H1 (cell line): ENCODE measurements at regions not wholly inside any gene's neighbourhood (a gene's known extent, or its start where the extent isn't known, plus 50 kb on each side); places are given as distances from the start of the nearest gene placed in this dataset.
A peak's percentile ranks its signal among the peaks of the same experiment; 100 is the strongest.

Experiments
- CTCF ChIA-PET: fragments of 300-600 bp; sonication (Branson Sonifier 250); formaldehyde crosslinking; loops from one replicate; lab custom pipeline; 2021; ENCODE audit not compliant: partially characterized antibody; lab: Charles Lee
- POLR2A ChIA-PET: fragments of 300-600 bp; sonication (Branson Sonifier 250); formaldehyde crosslinking; loops from one replicate; lab custom pipeline; 2021; ENCODE audit warnings: inconsistent platforms; ENCODE audit not compliant: partially characterized antibody; lab: Charles Lee
- DNase-seq, 2 experiments: peaks; one replicate each; pipeline versions ENCODE4 v3.0.0 to v3.0.0-alpha.2; 2010 to 2022; ENCODE audit warnings: low spot score in 2 of 2, low read depth in 1 of 2, mixed read lengths in 1 of 2
- FAIRE-seq: peaks from 2 replicates; lab custom pipeline; 2011; peaks lifted over from hg19 to GRCh38; lab: Jason Lieb, UNC
- H2AFZ ChIP-seq: 2 replicates; pipeline ENCODE4 v1.8.1; 2012; ENCODE audit warnings: low read length, inconsistent platforms
- H2AK5ac ChIP-seq: 2 replicates; pipeline ENCODE4 v1.6.1; 2013; ENCODE audit warnings: low read depth, low read length
- H2BK120ac ChIP-seq: replicated peaks from 2 replicates; pipeline ENCODE3; 2013; ENCODE audit warnings: low read depth, low read length, inconsistent platforms
- H2BK12ac ChIP-seq: 2 replicates; pipeline ENCODE4 v1.6.1; 2013; ENCODE audit warnings: low read depth, low read length
- H2BK15ac ChIP-seq: 2 replicates; pipeline ENCODE4 v1.6.1; 2013; ENCODE audit warnings: low read length
- H2BK20ac ChIP-seq: 2 replicates; pipeline ENCODE4 v1.6.1; 2013; ENCODE audit warnings: low read length
- H2BK5ac ChIP-seq: 2 replicates; pipeline ENCODE4 v1.6.1; 2013; ENCODE audit warnings: low read depth, low read length
- H3K14ac ChIP-seq: 2 replicates; pipeline ENCODE4 v1.6.1; 2013; ENCODE audit warnings: inconsistent platforms; ENCODE audit not compliant: insufficient read length
- H3K18ac ChIP-seq: 2 replicates; pipeline ENCODE4 v1.6.1; 2013; ENCODE audit warnings: low read length; ENCODE audit errors: extremely low read depth
- H3K23ac ChIP-seq: 2 replicates; pipeline ENCODE4 v1.6.1; 2013; ENCODE audit warnings: inconsistent platforms; ENCODE audit not compliant: insufficient read length
- H3K23me2 ChIP-seq: 2 replicates; pipeline ENCODE4 v1.6.1; 2013; ENCODE audit warnings: low read depth, low read length
- H3K27ac ChIP-seq: 2 replicates; pipeline ENCODE4 v1.6.1; 2011; ENCODE audit warnings: low read depth, low read length, inconsistent platforms
- H3K27me3 ChIP-seq, 4 experiments: replicated peaks in 1 of 4; 1 replicate in 1 of 4; 2 replicates in 3 of 4; pipeline versions ENCODE4 v1.6.1 to v1.8.1; 2011 to 2013; ENCODE audit warnings: low read length in 3 of 4, mild to moderate bottlenecking in 3 of 4, inconsistent platforms in 2 of 4, mixed read lengths in 2 of 4, moderate library complexity in 1 of 4; ENCODE audit not compliant: control insufficient read depth in 3 of 4, insufficient read depth in 3 of 4; ENCODE audit errors: extremely low read depth in 1 of 4
- H3K36me3 ChIP-seq, 4 experiments: 2 replicates each; pipeline versions ENCODE4 v1.6.1 to v1.8.1; 2011 to 2013; ENCODE audit warnings: mild to moderate bottlenecking in 4 of 4, low read length in 3 of 4, moderate library complexity in 2 of 4, control low read depth in 1 of 4, inconsistent platforms in 1 of 4; ENCODE audit not compliant: insufficient read depth in 4 of 4, control insufficient read depth in 2 of 4
- H3K4ac ChIP-seq: replicated peaks from 2 replicates; pipeline ENCODE3; 2013; ENCODE audit warnings: low read length, low read depth, mixed read lengths, inconsistent platforms; ENCODE audit not compliant: insufficient read length
- H3K4me1 ChIP-seq, 4 experiments: replicated peaks in 1 of 4; 1 replicate in 1 of 4; 2 replicates in 3 of 4; pipeline versions ENCODE4 v1.6.1 to v1.8.1; 2011 to 2013; ENCODE audit warnings: low read length in 3 of 4, inconsistent platforms in 2 of 4, mixed read lengths in 1 of 4; ENCODE audit not compliant: insufficient read depth in 4 of 4, control insufficient read depth in 3 of 4
- H3K4me2 ChIP-seq, 2 experiments: 2 replicates each; pipeline versions ENCODE4 v1.6.1 to v1.8.1; 2011 to 2013; ENCODE audit warnings: low read depth in 2 of 2, low read length in 2 of 2, control low read depth in 1 of 2, inconsistent platforms in 1 of 2, mild to moderate bottlenecking in 1 of 2; ENCODE audit not compliant: insufficient read depth in 1 of 2
- H3K4me3 ChIP-seq, 4 experiments: fragments of 200-600, 300-600 bp in 1 of 4; sonication (generic), shearing (Covaris generic), sonication (Bioruptor Twin) in 1 of 4; 2 replicates each; pipeline versions ENCODE4 v1.5.1 to v1.8.1; 2011 to 2016; ENCODE audit warnings: low read length in 4 of 4, low read depth in 3 of 4, control low read depth in 2 of 4, inconsistent platforms in 2 of 4, mild to moderate bottlenecking in 2 of 4, mixed read lengths in 1 of 4, moderate library complexity in 1 of 4; ENCODE audit not compliant: insufficient read depth in 2 of 4; ENCODE audit errors: extremely low read depth in 1 of 4
- H3K56ac ChIP-seq: replicated peaks from 2 replicates; pipeline ENCODE3; 2013; ENCODE audit warnings: low read depth, mild to moderate bottlenecking, mixed read lengths, low read length, inconsistent platforms; ENCODE audit not compliant: insufficient read length
- H3K79me1 ChIP-seq: 2 replicates; pipeline ENCODE4 v1.6.1; 2013; ENCODE audit warnings: low read depth, low read length, control low read depth
- H3K79me2 ChIP-seq, 2 experiments: 2 replicates each; pipeline versions ENCODE4 v1.6.1 to v1.8.1; 2012 to 2013; ENCODE audit warnings: low read length in 2 of 2, mild to moderate bottlenecking in 2 of 2, inconsistent platforms in 1 of 2; ENCODE audit not compliant: insufficient read depth in 2 of 2, control insufficient read depth in 1 of 2
- H3K9ac ChIP-seq, 4 experiments: replicated peaks in 1 of 4; 1 replicate in 1 of 4; 2 replicates in 3 of 4; pipeline versions ENCODE4 v1.6.1 to v1.8.1; 2011 to 2013; ENCODE audit warnings: low read depth in 3 of 4, low read length in 3 of 4, control low read depth in 2 of 4, mild to moderate bottlenecking in 2 of 4, moderate library complexity in 2 of 4, inconsistent platforms in 1 of 4; ENCODE audit errors: extremely low read depth in 1 of 4
- H3K9me3 ChIP-seq, 2 experiments: 2 replicates each; pipeline versions ENCODE4 v1.6.1 to v1.8.1; 2012 to 2013; ENCODE audit warnings: mild to moderate bottlenecking in 2 of 2, moderate library complexity in 2 of 2, control low read depth in 1 of 2, inconsistent platforms in 1 of 2, low read depth in 1 of 2, low read length in 1 of 2, mixed read lengths in 1 of 2; ENCODE audit not compliant: insufficient read depth in 2 of 2
- H4K20me1 ChIP-seq, 2 experiments: replicated peaks in 1 of 2; 2 replicates each; pipeline versions ENCODE3 to v1.8.1; 2011 to 2013; ENCODE audit warnings: inconsistent platforms in 2 of 2, low read length in 2 of 2, mild to moderate bottlenecking in 1 of 2; ENCODE audit not compliant: insufficient read depth in 2 of 2, control insufficient read depth in 1 of 2
- H4K5ac ChIP-seq: 2 replicates; pipeline ENCODE4 v1.6.1; 2013; ENCODE audit warnings: low read length, low read depth, mixed read lengths, inconsistent platforms; ENCODE audit not compliant: insufficient read length
- H4K8ac ChIP-seq: 2 replicates; pipeline ENCODE4 v1.8.0; 2013; ENCODE audit warnings: mild to moderate bottlenecking, moderate library complexity, low read length, inconsistent platforms; ENCODE audit not compliant: insufficient read depth; ENCODE audit errors: extremely low read depth
- H4K91ac ChIP-seq: replicated peaks from 2 replicates; pipeline ENCODE3; 2013; ENCODE audit warnings: low read length, mixed read lengths, inconsistent platforms; ENCODE audit not compliant: insufficient read length
- CBX8 ChIP-seq: fragments of 300-800, 300-1000 bp; sonication (generic); IDR thresholded peaks from 2 replicates; pipeline ENCODE4 v1.7.1; 2016; ENCODE audit warnings: low read depth, low read length, borderline replicate concordance
- GTF2F1 ChIP-seq: IDR thresholded peaks from 2 replicates; pipeline ENCODE4 v1.6.1; 2012; ENCODE audit warnings: low read depth, low read length, improper control_type of control experiment, borderline replicate concordance
- HDAC2 ChIP-seq, 2 experiments: fragments of 300-600 bp in 1 of 2; sonication (generic) in 1 of 2; IDR thresholded peaks; 2 replicates each; pipeline ENCODE4 v1.6.1; 2011 to 2012; ENCODE audit warnings: low read depth in 2 of 2, low read length in 2 of 2, mild to moderate bottlenecking in 2 of 2, moderate library complexity in 2 of 2, borderline replicate concordance in 1 of 2, inconsistent platforms in 1 of 2
- MAFK ChIP-seq: IDR thresholded peaks from 2 replicates; pipeline ENCODE4 v1.6.1; 2012; ENCODE audit warnings: low read depth, mild to moderate bottlenecking, improper control_type of control experiment, low read length
- NRF1 ChIP-seq: IDR thresholded peaks from 2 replicates; pipeline ENCODE4 v1.6.1; 2011; ENCODE audit warnings: mild to moderate bottlenecking, low read depth, low read length, improper control_type of control experiment
- POLR2AphosphoS5 ChIP-seq: IDR thresholded peaks from 2 replicates; pipeline ENCODE4 v1.6.1; 2011; ENCODE audit warnings: low read depth, low read length
- POU5F1 ChIP-seq: IDR thresholded peaks from 2 replicates; pipeline ENCODE4 v1.6.1; 2011; ENCODE audit warnings: low read depth, mild to moderate bottlenecking, low read length, moderate library complexity
- RFX5 ChIP-seq: IDR thresholded peaks from 2 replicates; pipeline ENCODE4 v1.6.1; 2011; ENCODE audit warnings: low read depth, low read length, improper control_type of control experiment, borderline replicate concordance
- SAP30 ChIP-seq: fragments of 300-600 bp; sonication (generic); IDR thresholded peaks from 2 replicates; pipeline ENCODE4 v1.7.1; 2012; ENCODE audit warnings: low read length, moderate library complexity, mild to moderate bottlenecking, inconsistent platforms; ENCODE audit not compliant: insufficient read depth, insufficient replicate concordance
- SIN3A ChIP-seq, 2 experiments: IDR thresholded peaks in 1 of 2; conservative IDR thresholded peaks in 1 of 2; 2 replicates each; pipeline ENCODE4 v1.6.1; 2011 to 2012; ENCODE audit warnings: low read length in 2 of 2, improper control_type of control experiment in 1 of 2, low read depth in 1 of 2, mild to moderate bottlenecking in 1 of 2
- SIRT6 ChIP-seq: IDR thresholded peaks from one replicate; pipeline ENCODE4 v1.7.1; 2012; ENCODE audit warnings: low read length, inconsistent platforms
- SRF ChIP-seq: IDR thresholded peaks from 2 replicates; pipeline ENCODE4 v1.6.1; 2011; ENCODE audit warnings: mild to moderate bottlenecking, low read depth, low read length, moderate library complexity
- TAF7 ChIP-seq: optimal IDR thresholded peaks from 2 replicates; pipeline ENCODE3; 2011; ENCODE audit warnings: low read depth, mild to moderate bottlenecking, inconsistent platforms, low read length, moderate library complexity, borderline replicate concordance
- TCF12 ChIP-seq: IDR thresholded peaks from 2 replicates; pipeline ENCODE4 v1.6.1; 2011; ENCODE audit warnings: low read depth, mild to moderate bottlenecking, low read length
- WGBS, 2 experiments: shearing (Covaris generic) in 1 of 2; methylation state at CpG; one replicate each; pipeline versions ENCODE4 v1.1.6 to v1.1.7; 2013 to 2015; ENCODE audit warnings: low lambda C conversion rate in 2 of 2, mixed read lengths in 2 of 2, inconsistent platforms in 1 of 2, low coverage in 1 of 2, missing lambda C conversion rate in 1 of 2; ENCODE audit not compliant: insufficient replicate concordance in 2 of 2, insufficient coverage in 1 of 2, insufficient read length in 1 of 2; ENCODE audit errors: extremely low coverage in 1 of 2, missing lambda C conversion rate in 1 of 2; 5-methylcytosine and 5-hydroxymethylcytosine counted together

- no peaks in the 10 kb centered on the region for H3K36me3 ChIP-seq
- no peaks in the 10 kb centered on the region for H3K79me1 ChIP-seq
- POLR2A ChIA-PET, result interaction anchor here (0.5 to 0.7 kb wide), 2 partner anchors 69 to 1165 kb away, joined by 3 read pairs; no protein-coding TSS in a partner anchor
- no peak overlapping the region for H2BK12ac ChIP-seq
- H4K8ac ChIP-seq, result no peak overlapping the region
- H3K4me1 ChIP-seq, result peaks cover 0 to 12% (median 2%) of the 10 kb centered on the region in 4 experiments; a peak in 3 of 7 replicates
- H3K14ac ChIP-seq, result no peak overlapping the region
- H4K5ac ChIP-seq, result no peak overlapping the region
- 96% methylated on average over 4 of the region's 4 CpGs; no CpG with 5 or more reads in 1 of the 2 experiments for WGBS, 2 experiments
- no peak overlapping the region for H2BK5ac ChIP-seq
- no peak overlapping the region for H3K9ac ChIP-seq
- no peak overlapping the region for H3K4ac ChIP-seq
- no peak overlapping the region for H2BK120ac ChIP-seq
- FAIRE-seq (no peak), DNase-seq (peak in 1 of 2 experiments; percentile 19)
- H3K27ac ChIP-seq, result no peak overlapping the region
- peaks cover 10% of the 10 kb centered on the region; the same call in 1 of the 2 replicates for H3K23me2 ChIP-seq
- no peak overlapping the region for H3K4me2 ChIP-seq
- H3K9me3 ChIP-seq, result peaks cover 0 to 3% of the 10 kb centered on the region in 2 experiments; a peak in 1 of 4 replicates
- no peak overlapping the region for H2AFZ ChIP-seq
- H2BK20ac ChIP-seq, result no peak overlapping the region
- no peak overlapping the region for H3K23ac ChIP-seq
- H3K56ac ChIP-seq, result no peak overlapping the region
- no peaks in the 10 kb centered on the region for H4K20me1 ChIP-seq
- H3K18ac ChIP-seq, result no peak overlapping the region
- no peaks in the 10 kb centered on the region for H3K27me3 ChIP-seq
- no peaks in the 10 kb centered on the region for H3K79me2 ChIP-seq
- no peak overlapping the region for H4K91ac ChIP-seq
- CTCF ChIA-PET, result interaction anchor here (1.0 kb wide), 1 partner anchor 48 kb away, joined by 5 read pairs; no protein-coding TSS in a partner anchor
- H3K4me3 ChIP-seq, result no peak overlapping the region
- H2AK5ac ChIP-seq, result no peak overlapping the region
- H2BK15ac ChIP-seq, result no peak overlapping the region
- TF ChIP-seq RFX5 (no peak), SAP30 (no peak), TAF7 (no peak), MAFK (no peak), GTF2F1 (no peak), NRF1 (no peak), SIN3A (conservative IDR thresholded peaks at IDR 0.05 in 1 of 2, IDR thresholded peaks at IDR 0.05 in 1 of 2; ENCODE audit: low read depth in 1 of 2, low read length in 2 of 2) (no peak), POLR2AphosphoS5 (no peak), SRF (no peak), SIRT6 (no peak), TCF12 (no peak), CBX8 (no peak), HDAC2 (IDR thresholded peaks at IDR 0.05; ENCODE audit: borderline replicate concordance in 1 of 2, low read depth in 2 of 2, low read length in 2 of 2) (no peak), POU5F1 (no peak)
Measured at GRCh38 chr20:24732599-24732998, 216.5 kb upstream of the CST7 start.
